ENCODE measurements at regions not wholly inside any gene's neighbourhood (a gene's known extent, or its start where the extent isn't known, plus 50 kb on each side); places are given as distances from the start of the nearest gene placed in this dataset.

DNA sequence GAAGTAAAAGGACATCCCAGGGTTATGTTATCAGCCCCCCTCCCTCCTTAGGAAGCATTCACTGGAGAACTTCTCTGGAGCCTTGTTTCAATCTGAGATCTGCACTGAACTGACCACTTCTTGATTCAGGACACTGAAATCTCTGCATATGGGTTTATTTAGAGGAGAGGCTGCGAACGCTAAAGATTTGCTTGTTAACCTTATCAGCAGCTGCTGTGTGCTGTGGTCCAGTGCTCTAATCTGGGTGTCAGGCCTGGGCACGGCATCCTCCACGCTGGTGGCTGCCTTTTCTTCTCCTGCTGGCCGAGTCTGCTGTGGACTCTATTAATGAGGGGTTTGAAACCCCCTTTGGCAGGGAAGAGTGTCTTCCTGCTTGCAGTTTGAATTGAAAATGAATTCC is 1094.7 kb upstream of the TENM3 start:
- no peak overlapping the region for H3K9ac ChIP-seq (ENCODE audit: low read length)
- H4K20me1 ChIP-seq (ENCODE audit: insufficient read depth) = no peaks in the 10 kb centered on the region
- H3K27me3 ChIP-seq (ENCODE audit: insufficient read depth, low read length) = peaks cover 8% of the 10 kb centered on the region; the same call in 1 of the 2 replicates
- ATAC-seq = no peak
- no peaks in the 10 kb centered on the region for H3K9me2 ChIP-seq (ENCODE audit: insufficient read depth)
- H3K79me2 ChIP-seq (ENCODE audit: insufficient read depth, low read length) = no peaks in the 10 kb centered on the region
- no peak for TF ChIP-seq EZH2phosphoT487 (IDR thresholded peaks at IDR 0.05; ENCODE audit: borderline replicate concordance)
- TF ChIP-seq, protein P1, sequence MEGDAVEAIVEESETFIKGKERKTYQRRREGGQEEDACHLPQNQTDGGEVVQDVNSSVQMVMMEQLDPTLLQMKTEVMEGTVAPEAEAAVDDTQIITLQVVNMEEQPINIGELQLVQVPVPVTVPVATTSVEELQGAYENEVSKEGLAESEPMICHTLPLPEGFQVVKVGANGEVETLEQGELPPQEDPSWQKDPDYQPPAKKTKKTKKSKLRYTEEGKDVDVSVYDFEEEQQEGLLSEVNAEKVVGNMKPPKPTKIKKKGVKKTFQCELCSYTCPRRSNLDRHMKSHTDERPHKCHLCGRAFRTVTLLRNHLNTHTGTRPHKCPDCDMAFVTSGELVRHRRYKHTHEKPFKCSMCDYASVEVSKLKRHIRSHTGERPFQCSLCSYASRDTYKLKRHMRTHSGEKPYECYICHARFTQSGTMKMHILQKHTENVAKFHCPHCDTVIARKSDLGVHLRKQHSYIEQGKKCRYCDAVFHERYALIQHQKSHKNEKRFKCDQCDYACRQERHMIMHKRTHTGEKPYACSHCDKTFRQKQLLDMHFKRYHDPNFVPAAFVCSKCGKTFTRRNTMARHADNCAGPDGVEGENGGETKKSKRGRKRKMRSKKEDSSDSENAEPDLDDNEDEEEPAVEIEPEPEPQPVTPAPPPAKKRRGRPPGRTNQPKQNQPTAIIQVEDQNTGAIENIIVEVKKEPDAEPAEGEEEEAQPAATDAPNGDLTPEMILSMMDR (IDR thresholded peaks at IDR 0.05 in 2 of 3, conservative IDR thresholded peaks at IDR 0.05 in 1 of 3; ENCODE audit: borderline replicate concordance in 1 of 3, insufficient read depth in 1 of 3, low read depth in 2 of 3, low read length in 2 of 3) = no peak
- TF ChIP-seq JUND (IDR thresholded peaks at IDR 0.05) = no peak
- TF ChIP-seq, protein P2, sequence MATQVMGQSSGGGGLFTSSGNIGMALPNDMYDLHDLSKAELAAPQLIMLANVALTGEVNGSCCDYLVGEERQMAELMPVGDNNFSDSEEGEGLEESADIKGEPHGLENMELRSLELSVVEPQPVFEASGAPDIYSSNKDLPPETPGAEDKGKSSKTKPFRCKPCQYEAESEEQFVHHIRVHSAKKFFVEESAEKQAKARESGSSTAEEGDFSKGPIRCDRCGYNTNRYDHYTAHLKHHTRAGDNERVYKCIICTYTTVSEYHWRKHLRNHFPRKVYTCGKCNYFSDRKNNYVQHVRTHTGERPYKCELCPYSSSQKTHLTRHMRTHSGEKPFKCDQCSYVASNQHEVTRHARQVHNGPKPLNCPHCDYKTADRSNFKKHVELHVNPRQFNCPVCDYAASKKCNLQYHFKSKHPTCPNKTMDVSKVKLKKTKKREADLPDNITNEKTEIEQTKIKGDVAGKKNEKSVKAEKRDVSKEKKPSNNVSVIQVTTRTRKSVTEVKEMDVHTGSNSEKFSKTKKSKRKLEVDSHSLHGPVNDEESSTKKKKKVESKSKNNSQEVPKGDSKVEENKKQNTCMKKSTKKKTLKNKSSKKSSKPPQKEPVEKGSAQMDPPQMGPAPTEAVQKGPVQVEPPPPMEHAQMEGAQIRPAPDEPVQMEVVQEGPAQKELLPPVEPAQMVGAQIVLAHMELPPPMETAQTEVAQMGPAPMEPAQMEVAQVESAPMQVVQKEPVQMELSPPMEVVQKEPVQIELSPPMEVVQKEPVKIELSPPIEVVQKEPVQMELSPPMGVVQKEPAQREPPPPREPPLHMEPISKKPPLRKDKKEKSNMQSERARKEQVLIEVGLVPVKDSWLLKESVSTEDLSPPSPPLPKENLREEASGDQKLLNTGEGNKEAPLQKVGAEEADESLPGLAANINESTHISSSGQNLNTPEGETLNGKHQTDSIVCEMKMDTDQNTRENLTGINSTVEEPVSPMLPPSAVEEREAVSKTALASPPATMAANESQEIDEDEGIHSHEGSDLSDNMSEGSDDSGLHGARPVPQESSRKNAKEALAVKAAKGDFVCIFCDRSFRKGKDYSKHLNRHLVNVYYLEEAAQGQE (IDR thresholded peaks at IDR 0.05; ENCODE audit: low read depth) = no peak
- no peak for TF ChIP-seq ZFX (IDR thresholded peaks at IDR 0.05)
- TF ChIP-seq, protein P3, sequence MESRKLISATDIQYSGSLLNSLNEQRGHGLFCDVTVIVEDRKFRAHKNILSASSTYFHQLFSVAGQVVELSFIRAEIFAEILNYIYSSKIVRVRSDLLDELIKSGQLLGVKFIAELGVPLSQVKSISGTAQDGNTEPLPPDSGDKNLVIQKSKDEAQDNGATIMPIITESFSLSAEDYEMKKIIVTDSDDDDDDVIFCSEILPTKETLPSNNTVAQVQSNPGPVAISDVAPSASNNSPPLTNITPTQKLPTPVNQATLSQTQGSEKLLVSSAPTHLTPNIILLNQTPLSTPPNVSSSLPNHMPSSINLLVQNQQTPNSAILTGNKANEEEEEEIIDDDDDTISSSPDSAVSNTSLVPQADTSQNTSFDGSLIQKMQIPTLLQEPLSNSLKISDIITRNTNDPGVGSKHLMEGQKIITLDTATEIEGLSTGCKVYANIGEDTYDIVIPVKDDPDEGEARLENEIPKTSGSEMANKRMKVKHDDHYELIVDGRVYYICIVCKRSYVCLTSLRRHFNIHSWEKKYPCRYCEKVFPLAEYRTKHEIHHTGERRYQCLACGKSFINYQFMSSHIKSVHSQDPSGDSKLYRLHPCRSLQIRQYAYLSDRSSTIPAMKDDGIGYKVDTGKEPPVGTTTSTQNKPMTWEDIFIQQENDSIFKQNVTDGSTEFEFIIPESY (IDR thresholded peaks at IDR 0.05; ENCODE audit: extremely low read depth, insufficient replicate concordance, low read length) = no peak
- H3K36me3 ChIP-seq (ENCODE audit: control insufficient read depth in 1 of 2, insufficient read depth in 2 of 2, low read length in 2 of 2) = no peaks in the 10 kb centered on the region
- no peak overlapping the region for H2AFZ ChIP-seq (ENCODE audit: low read depth, low read length, poor library complexity, severe bottlenecking)
- no peak overlapping the region for H3K4me2 ChIP-seq (ENCODE audit: low read length)
- no peaks in the 10 kb centered on the region for H3K9me3 ChIP-seq (ENCODE audit: control insufficient read depth in 1 of 2, insufficient read depth in 1 of 2, low read depth in 1 of 2, low read length in 2 of 2)
- DNase-seq (ENCODE audit: low read depth, low spot score) = no peak
- intact Hi-C loops (cut with micrococcal nuclease) = loop anchor here (10.0 kb wide), 2 partner anchors 484 to 936 kb away; no protein-coding TSS in a partner anchor
- BruUV-seq (replicated peaks) = no TSS peak
- H3K27ac ChIP-seq (ENCODE audit: low read depth, low read length) = no peak overlapping the region
- POLR2A ChIA-PET = no interaction called here
- CTCF ChIA-PET = no interaction called here
- H3K4me3 ChIP-seq (replicated peaks in 1 of 2; ENCODE audit: low read depth in 1 of 2, low read length in 2 of 2) = no peak overlapping the region
- RAD21 ChIA-PET (ENCODE audit: low non-redundant PET in 1 of 2, low total read pairs in 2 of 2, uncharacterized antibody in 2 of 2, unreplicated experiment in 2 of 2) = no interaction called here
- peaks cover 0 to 4% of the 10 kb centered on the region in 2 experiments; a peak in 1 of 4 replicates for H3K4me1 ChIP-seq (ENCODE audit: control insufficient read depth in 1 of 2, insufficient read depth in 2 of 2, low read length in 2 of 2)

Measured in HCT116 (cell line).